Lower lobe of right lung (tissue), 2 donors: ENCODE measurements at regions not wholly inside any gene's neighbourhood (a gene's known extent, or its start where the extent isn't known, plus 50 kb on each side); places are given as distances from the start of the nearest gene placed in this dataset.

Source experiments
- ATAC-seq, 2 donors: fragments of 200-7000 bp; cut with Tn5 transposase; one replicate each; pipeline ENCODE4 v1.9.1; 2020 to 2022; ENCODE audit warnings: mild to moderate bottlenecking in 2 of 2, moderate library complexity in 2 of 2
- DNase-seq: peaks from one replicate; pipeline ENCODE4 v3.0.0-alpha.2; 2020
- H3K27ac ChIP-seq: fragments of 200-600 bp; one replicate; pipeline ENCODE4 v1.8.0; 2022
- H3K27me3 ChIP-seq: fragments of 200-600 bp; one replicate; pipeline ENCODE4 v1.8.0; 2022; ENCODE audit warnings: low read depth
- H3K36me3 ChIP-seq: fragments of 200-600 bp; one replicate; pipeline ENCODE4 v1.8.0; 2022; ENCODE audit warnings: mild to moderate bottlenecking
- H3K4me1 ChIP-seq: fragments of 200-600 bp; one replicate; pipeline ENCODE4 v1.8.0; 2022
- H3K4me3 ChIP-seq: fragments of 200-600 bp; one replicate; pipeline ENCODE4 v1.8.0; 2022; ENCODE audit warnings: mild to moderate bottlenecking
- H3K9me3 ChIP-seq: fragments of 200-600 bp; one replicate; pipeline ENCODE4 v1.8.0; 2022
- intact Hi-C: fragments of 100-400 bp; cut with DNase I; formaldehyde crosslinking; loops from one replicate; pipeline ENCODE4 v1.11.0; 2022
- TF ChIP-seq, protein P1 (sequence below): fragments of 200-600 bp; IDR thresholded peaks from one replicate; pipeline ENCODE4 v1.8.0; 2022; ENCODE audit warnings: antibody characterized with exemption, mild to moderate bottlenecking
- donor health status: DM: no; HTN: yes; CAD: no; lungs with severe emphysema.

DNA sequence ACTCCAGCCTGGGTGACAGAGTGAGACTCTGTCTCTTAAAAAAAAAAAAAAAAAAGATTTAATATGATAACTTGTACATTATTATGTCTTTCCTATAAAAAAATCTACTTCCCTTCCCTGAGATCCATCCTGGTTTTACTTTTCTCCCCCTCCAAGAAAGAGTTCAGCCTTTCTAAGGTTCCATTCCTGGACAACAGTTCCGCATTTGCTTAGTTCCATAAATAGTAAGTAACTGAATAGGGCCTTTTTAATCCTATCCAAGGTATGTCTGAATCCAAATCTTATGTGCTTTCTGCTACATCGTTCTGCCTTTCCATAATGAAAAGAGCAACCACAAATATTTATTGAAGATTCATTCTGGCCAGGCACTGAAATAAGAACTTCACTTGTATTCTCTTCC is 187.8 kb downstream of the DACT1 start:
- no peak for DNase-seq

DNA sequence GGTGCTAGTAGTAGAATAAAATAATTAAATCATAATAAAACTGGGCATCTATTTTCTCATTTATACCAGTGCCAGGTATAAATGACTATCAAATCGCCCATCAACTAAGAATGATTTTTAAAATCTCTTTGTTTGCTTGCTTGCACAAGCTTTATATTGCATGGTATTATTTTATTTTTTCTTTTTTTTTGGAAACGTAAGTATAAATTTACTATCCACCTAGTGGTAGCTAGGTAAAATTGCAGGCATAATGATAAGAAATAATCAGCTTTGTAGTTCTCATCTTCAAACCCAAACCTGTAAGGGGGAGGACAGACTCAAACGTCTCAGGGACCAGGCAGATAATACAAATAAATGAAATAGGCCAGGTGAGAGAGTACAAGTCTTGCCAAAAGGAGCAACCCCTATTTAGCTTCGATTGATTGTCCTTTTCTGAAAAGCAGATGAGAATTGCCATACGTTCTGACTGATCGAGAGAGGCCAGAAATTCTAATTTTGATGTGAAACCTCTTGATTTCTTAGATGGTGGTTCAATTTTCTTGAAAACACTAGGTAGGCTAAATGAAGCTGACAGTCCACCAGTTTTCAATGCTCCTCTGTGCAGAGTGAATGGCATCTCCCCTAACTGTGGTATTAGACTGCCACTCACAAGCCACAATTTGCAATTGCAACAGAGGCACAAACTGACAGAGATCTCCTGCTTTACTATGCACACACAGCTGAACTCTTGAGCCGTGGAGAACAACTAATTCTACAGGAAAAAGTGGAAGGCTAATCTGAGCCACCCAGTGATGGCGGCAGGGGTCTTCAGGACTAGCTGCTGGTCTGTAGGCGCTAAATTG is 189.3 kb downstream of the DACT1 start:
- H3K4me1 ChIP-seq: peaks cover 5% of the 10 kb centered on the region
- H3K27me3 ChIP-seq: no peaks in the 10 kb centered on the region
- ATAC-seq: no peak
- H3K27ac ChIP-seq: no peak overlapping the region
- DNase-seq: no peak
- intact Hi-C loops: no loop called here
- no peak overlapping the region for H3K4me3 ChIP-seq
- no peaks in the 10 kb centered on the region for H3K36me3 ChIP-seq
- TF ChIP-seq, protein P1, sequence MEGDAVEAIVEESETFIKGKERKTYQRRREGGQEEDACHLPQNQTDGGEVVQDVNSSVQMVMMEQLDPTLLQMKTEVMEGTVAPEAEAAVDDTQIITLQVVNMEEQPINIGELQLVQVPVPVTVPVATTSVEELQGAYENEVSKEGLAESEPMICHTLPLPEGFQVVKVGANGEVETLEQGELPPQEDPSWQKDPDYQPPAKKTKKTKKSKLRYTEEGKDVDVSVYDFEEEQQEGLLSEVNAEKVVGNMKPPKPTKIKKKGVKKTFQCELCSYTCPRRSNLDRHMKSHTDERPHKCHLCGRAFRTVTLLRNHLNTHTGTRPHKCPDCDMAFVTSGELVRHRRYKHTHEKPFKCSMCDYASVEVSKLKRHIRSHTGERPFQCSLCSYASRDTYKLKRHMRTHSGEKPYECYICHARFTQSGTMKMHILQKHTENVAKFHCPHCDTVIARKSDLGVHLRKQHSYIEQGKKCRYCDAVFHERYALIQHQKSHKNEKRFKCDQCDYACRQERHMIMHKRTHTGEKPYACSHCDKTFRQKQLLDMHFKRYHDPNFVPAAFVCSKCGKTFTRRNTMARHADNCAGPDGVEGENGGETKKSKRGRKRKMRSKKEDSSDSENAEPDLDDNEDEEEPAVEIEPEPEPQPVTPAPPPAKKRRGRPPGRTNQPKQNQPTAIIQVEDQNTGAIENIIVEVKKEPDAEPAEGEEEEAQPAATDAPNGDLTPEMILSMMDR: peak; percentile 17
- peaks cover 7% of the 10 kb centered on the region for H3K9me3 ChIP-seq

More for the DNA sequence above, 187.8 kb downstream of the DACT1 start:
- Histone ChIP-seq H3K27ac (no peak overlapping the region), H3K36me3 (no peaks in the 10 kb centered on the region), H3K9me3 (peaks cover 7% of the 10 kb centered on the region), H3K4me3 (no peak overlapping the region), H3K4me1 (peaks cover 5% of the 10 kb centered on the region), H3K27me3 (no peaks in the 10 kb centered on the region)
- TF ChIP-seq, protein P1: no peak
- intact Hi-C loops: no loop called here
- no peak for ATAC-seq

DNA sequence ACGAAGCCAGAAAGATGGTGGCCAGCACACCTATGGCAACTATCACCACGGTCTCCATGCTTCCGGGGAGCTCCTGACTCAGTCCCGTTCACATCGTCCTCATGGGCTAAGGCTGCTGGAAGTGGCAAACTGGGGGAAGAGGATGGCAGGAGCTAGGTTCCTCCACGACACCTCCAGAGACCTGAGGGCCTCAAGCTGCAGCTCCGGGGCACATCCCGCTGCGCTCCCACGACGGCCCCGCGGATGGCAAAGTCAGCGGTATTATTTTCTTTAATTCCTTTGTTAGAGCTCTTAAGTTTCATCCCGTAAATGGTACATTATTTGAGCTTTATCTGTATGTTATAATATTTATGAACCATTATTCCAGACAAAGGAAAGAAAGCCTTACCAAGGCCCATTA is 190.5 kb downstream of the DACT1 start:
- ATAC-seq (no peak), DNase-seq (no peak)
- Histone ChIP-seq H3K27ac (no peak overlapping the region), H3K9me3 (peaks cover 7% of the 10 kb centered on the region), H3K36me3 (no peaks in the 10 kb centered on the region), H3K4me1 (peaks cover 5% of the 10 kb centered on the region), H3K27me3 (no peaks in the 10 kb centered on the region), H3K4me3 (no peak overlapping the region)
- intact Hi-C loops: no loop called here
- TF ChIP-seq, protein P1: no peak

DNA sequence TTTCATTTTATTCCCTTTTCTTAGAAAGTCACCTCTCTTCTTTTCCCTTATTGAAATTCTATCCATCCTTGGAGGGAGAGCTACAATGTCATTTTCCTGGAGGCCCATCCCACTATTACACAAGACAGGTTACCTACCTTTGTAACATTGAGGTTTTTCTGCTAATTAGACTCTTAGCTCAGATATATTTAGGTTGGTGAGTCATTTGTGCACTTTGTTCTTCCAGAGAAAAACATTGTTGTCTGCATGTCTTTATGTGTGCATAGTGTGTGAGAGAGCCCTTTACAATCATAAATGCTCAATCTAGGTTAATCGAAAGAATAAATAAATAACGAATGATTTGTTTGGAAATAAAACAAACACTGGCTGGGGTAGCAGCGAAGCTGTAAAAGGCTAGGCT is 191.8 kb downstream of the DACT1 start:
- DNase-seq (no peak), ATAC-seq (peak in 1 of 2 donors; percentile 41)
- Histone ChIP-seq H3K27ac (no peak overlapping the region), H3K9me3 (peaks cover 7% of the 10 kb centered on the region), H3K27me3 (no peaks in the 10 kb centered on the region), H3K4me3 (no peak overlapping the region), H3K36me3 (no peaks in the 10 kb centered on the region), H3K4me1 (peaks cover 5% of the 10 kb centered on the region)
- TF ChIP-seq, protein P1: no peak
- intact Hi-C loops: no loop called here

DNA sequence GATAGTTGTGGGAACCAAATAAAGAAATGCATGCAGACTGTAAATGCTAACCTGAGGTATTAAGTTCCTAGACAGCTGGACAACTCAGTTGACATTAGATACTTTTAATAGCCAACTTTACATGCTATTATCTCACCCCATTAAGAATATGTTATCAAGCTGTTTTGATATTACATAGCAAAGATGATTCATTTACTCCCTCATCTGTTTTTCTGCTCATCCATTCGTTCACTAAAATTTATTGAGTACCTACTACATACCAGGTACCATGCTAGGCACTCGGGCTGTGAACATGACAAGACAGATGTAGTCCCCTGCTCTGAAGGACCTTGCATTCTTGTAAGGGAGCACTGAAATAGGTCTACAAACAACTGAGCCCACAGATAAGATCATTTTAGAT is 192.4 kb downstream of the DACT1 start:
- TF ChIP-seq, protein P1: no peak
- H3K4me1 ChIP-seq: peaks cover 5% of the 10 kb centered on the region
- no peaks in the 10 kb centered on the region for H3K27me3 ChIP-seq
- H3K4me3 ChIP-seq: no peak overlapping the region
- peaks cover 7% of the 10 kb centered on the region for H3K9me3 ChIP-seq
- H3K27ac ChIP-seq: no peak overlapping the region
- no peak for ATAC-seq
- no peaks in the 10 kb centered on the region for H3K36me3 ChIP-seq
- no peak for DNase-seq
- intact Hi-C loops: no loop called here
